ENCODE measurements at regions not wholly inside any gene's neighbourhood (a gene's known extent, or its start where the extent isn't known, plus 50 kb on each side); places are given as distances from the start of the nearest gene placed in this dataset.

DNA sequence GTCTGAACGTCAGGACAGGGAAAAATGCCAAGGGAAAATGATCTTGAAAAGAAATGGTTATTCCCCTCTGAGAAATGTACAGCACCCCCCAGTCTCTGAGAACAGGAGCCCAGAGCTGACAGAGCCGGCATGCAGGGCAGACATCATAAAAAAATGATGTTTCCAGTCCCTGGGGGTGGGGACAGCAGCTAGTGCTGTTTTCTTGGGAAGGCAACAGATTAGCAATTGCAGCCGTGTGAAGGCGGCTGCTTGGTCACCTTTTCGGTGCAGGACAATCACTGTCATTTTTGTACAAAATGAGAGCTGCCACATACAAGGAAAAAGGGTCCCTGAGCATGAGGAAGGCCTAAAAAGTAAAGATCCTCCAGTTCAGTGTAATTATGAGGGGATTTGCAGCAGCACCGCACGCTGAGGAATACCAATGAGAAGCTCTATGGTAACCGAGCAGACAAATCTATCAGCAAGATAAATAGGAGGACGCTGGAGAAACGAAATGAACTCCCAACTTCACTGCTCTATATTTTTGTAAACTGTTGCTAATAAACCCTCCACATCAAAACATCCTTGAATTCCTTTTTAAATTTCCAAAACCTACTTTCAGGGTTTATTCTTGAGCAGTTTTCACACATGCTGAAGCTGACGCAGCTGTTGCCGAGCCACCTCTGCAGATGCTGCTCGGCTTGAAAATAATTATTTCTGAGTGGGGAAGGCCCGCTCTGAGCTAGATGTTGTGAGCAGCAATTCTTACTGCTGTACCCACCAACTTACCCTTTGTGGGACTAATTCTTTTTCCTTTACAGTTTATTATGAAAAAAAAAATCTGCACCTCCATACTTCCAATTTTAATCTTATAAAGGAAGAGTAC lies 98.2 kb upstream of the NEBL start:
- H3K27ac ChIP-seq = peak overlapping the region; percentile 29 to 58
- H3K4me3 ChIP-seq = no peak overlapping the region
- WGBS = 43% methylated on average over 14 of the region's 14 CpGs
- H3K36me3 ChIP-seq = no peaks in the 10 kb centered on the region
- intact Hi-C loops (cut with DNase I) = no loop called here
- no peaks in the 10 kb centered on the region for H3K4me1 ChIP-seq (replicated peaks)
- H3K9me3 ChIP-seq = no peaks in the 10 kb centered on the region
- H3K27me3 ChIP-seq (replicated peaks; ENCODE audit: insufficient read depth) = no peaks in the 10 kb centered on the region
- no peak for TF ChIP-seq POLR2A (IDR thresholded peaks at IDR 0.05)
- TF ChIP-seq, protein P1, sequence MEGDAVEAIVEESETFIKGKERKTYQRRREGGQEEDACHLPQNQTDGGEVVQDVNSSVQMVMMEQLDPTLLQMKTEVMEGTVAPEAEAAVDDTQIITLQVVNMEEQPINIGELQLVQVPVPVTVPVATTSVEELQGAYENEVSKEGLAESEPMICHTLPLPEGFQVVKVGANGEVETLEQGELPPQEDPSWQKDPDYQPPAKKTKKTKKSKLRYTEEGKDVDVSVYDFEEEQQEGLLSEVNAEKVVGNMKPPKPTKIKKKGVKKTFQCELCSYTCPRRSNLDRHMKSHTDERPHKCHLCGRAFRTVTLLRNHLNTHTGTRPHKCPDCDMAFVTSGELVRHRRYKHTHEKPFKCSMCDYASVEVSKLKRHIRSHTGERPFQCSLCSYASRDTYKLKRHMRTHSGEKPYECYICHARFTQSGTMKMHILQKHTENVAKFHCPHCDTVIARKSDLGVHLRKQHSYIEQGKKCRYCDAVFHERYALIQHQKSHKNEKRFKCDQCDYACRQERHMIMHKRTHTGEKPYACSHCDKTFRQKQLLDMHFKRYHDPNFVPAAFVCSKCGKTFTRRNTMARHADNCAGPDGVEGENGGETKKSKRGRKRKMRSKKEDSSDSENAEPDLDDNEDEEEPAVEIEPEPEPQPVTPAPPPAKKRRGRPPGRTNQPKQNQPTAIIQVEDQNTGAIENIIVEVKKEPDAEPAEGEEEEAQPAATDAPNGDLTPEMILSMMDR (IDR thresholded peaks at IDR 0.05) = no peak
- no peak for DNase-seq (ENCODE audit: low spot score)

DNA sequence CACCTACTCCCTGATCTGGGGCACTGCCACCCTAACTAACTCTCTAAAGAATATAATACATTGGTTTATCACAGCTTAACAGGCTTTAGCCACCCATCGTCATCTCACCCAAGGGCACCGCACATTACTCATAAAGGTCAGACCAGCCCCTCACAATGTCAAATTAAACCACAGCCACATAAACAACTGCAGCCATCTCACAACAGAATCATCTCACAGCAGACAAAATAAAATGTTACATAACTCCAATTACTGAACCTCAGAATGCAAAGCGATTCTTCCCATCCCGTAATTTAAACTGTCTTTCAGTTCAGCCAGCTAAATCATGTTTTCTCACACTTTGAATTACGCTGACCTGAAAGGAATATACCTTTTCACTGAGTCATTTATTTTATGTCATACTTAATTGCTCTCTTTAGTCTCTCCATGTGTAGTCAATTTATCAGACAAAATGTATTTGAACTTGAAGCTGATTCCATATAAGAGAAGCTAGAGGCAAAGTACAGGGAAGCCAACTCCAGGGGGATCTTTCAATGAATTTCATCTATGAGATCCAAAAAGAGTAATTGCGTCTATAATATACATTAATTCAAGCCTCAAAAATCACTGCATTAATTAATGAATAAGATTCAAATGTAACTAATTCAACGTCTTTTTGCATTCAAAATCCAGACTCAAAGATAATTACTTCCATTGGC lies 96.9 kb upstream of the NEBL start:
- no peaks in the 10 kb centered on the region for H3K9me3 ChIP-seq
- TF ChIP-seq, protein P1 (IDR thresholded peaks at IDR 0.05) = no peak
- TF ChIP-seq POLR2A (IDR thresholded peaks at IDR 0.05) (no peak), POLR2AphosphoS5 (IDR thresholded peaks at IDR 0.05) (no peak)
- intact Hi-C loops (cut with DNase I) = no loop called here

DNA sequence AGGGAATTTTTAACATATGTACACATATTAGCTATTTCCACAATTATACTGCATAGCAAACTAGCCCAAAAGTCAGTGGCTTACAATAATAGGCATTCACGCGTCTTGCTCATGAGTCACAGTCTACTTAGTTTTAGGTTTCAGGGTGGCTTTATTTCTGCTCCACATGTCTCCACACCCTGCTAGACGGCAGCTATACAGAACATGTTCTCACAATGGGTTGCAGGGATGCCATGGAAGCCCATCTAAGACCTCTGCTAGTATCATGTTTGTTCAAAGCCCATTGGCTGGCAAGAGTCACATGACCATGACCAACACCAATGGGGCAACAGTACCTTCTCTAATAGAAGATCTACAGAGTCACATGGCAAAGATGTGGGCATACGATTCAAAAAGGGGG lies 96.3 kb upstream of the NEBL start:
- 90% methylated on average over 4 of the region's 4 CpGs for WGBS
- TF ChIP-seq, protein P1 (IDR thresholded peaks at IDR 0.05) = no peak
- no peak for TF ChIP-seq POLR2AphosphoS5 (IDR thresholded peaks at IDR 0.05)
- no peak for TF ChIP-seq POLR2A (IDR thresholded peaks at IDR 0.05)
- no peak for DNase-seq (ENCODE audit: low spot score)

More for the DNA sequence above, 96.9 kb upstream of the NEBL start:
- Histone ChIP-seq H3K36me3 (no peaks in the 10 kb centered on the region), H3K27ac (no peak overlapping the region), H3K27me3 (replicated peaks; ENCODE audit: insufficient read depth) (no peaks in the 10 kb centered on the region), H3K4me3 (no peak overlapping the region), H3K4me1 (replicated peaks) (no peaks in the 10 kb centered on the region)
- 97% methylated on average over 7 of the region's 7 CpGs for WGBS
- no peak for DNase-seq (ENCODE audit: low spot score)

DNA sequence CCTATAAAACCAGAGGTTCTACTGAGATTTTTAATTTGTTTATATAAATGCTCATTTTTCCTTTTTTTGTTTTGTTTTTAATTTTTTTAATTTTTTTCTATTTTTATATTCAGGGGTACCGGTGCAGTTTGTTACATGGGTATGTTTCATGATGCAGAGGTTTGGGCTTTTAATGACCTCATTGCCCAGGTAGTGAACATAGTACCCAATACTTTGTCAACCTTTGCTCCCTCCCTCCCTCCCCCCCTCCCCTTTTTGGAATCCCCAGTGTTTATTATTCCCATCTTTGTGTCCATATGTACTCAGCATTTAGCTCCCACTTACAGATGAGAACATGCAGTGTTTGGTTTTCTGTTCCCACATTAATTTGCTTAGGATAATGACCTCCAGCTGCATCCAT lies 94.4 kb upstream of the NEBL start:
- Histone ChIP-seq H3K4me3 (no peak overlapping the region), H3K36me3 (no peaks in the 10 kb centered on the region), H3K27ac (no peak overlapping the region), H3K27me3 (replicated peaks; ENCODE audit: insufficient read depth) (no peaks in the 10 kb centered on the region), H3K4me1 (replicated peaks) (no peaks in the 10 kb centered on the region), H3K9me3 (no peaks in the 10 kb centered on the region)
- TF ChIP-seq POLR2AphosphoS5 (IDR thresholded peaks at IDR 0.05) (no peak), POLR2A (IDR thresholded peaks at IDR 0.05) (no peak)
- TF ChIP-seq, protein P1 (IDR thresholded peaks at IDR 0.05) = no peak
- WGBS = 97% methylated on average over 1 of the region's 1 CpG
- intact Hi-C loops (cut with DNase I) = no loop called here
- no peak for DNase-seq (ENCODE audit: low spot score)

More for the DNA sequence above, 96.3 kb upstream of the NEBL start:
- Histone ChIP-seq H3K4me3 (no peak overlapping the region), H3K9me3 (no peaks in the 10 kb centered on the region), H3K27ac (no peak overlapping the region), H3K36me3 (no peaks in the 10 kb centered on the region), H3K27me3 (replicated peaks; ENCODE audit: insufficient read depth) (no peaks in the 10 kb centered on the region), H3K4me1 (replicated peaks) (no peaks in the 10 kb centered on the region)
- intact Hi-C loops (cut with DNase I) = no loop called here
